ENCODE measurements at regions not wholly inside any gene's neighbourhood (a gene's known extent, or its start where the extent isn't known, plus 50 kb on each side); places are given as distances from the start of the nearest gene placed in this dataset.

DNA sequence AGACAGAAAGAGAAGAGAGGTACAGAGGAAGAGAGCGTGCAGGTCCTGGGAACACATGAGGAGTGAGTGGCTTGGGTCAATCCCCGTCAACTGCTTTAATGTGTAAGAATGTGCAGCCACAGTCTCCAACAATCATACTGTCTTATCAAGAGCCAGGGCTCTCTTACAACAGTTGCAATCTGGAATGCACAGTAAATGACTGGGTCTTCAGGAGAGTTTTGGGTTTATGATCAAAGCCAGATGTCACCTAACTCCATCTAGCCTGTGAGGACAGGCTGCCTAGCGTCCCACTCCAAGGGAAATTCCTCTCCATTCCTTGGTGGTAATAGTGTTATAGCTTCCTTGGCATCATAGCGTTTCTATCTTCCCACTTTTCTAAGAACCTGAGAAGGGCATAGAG, 75.0 kb upstream of the TRIO start:
- Histone ChIP-seq H3K79me2 (ENCODE audit: insufficient read depth, low read length) (no peaks in the 10 kb centered on the region), H3K36me3 (ENCODE audit: insufficient read depth, low read length) (no peaks in the 10 kb centered on the region), H3K4me2 (ENCODE audit: low read length) (no peak overlapping the region), H3F3A (ENCODE audit: insufficient read depth, low read length) (no peaks in the 10 kb centered on the region), H4K20me1 (ENCODE audit: insufficient read depth, low read length) (no peaks in the 10 kb centered on the region), H3K9ac (ENCODE audit: low read length) (no peak overlapping the region), H2AFZ (ENCODE audit: low read length) (no peak overlapping the region), H3K9me3 (ENCODE audit: low read length) (no peaks in the 10 kb centered on the region), H3K27me3 (ENCODE audit: insufficient read depth, low read length) (no peaks in the 10 kb centered on the region), H3K9me2 (ENCODE audit: low read depth, low read length) (no peaks in the 10 kb centered on the region), H3K4me1 (ENCODE audit: insufficient read depth, low read length, severe bottlenecking) (no peaks in the 10 kb centered on the region), H3K4me3 (ENCODE audit: low read depth, low read length, poor library complexity, severe bottlenecking) (no peak overlapping the region), H3K27ac (ENCODE audit: low read depth, low read length, poor library complexity, severe bottlenecking) (no peak overlapping the region)
- TF ChIP-seq, protein P1, sequence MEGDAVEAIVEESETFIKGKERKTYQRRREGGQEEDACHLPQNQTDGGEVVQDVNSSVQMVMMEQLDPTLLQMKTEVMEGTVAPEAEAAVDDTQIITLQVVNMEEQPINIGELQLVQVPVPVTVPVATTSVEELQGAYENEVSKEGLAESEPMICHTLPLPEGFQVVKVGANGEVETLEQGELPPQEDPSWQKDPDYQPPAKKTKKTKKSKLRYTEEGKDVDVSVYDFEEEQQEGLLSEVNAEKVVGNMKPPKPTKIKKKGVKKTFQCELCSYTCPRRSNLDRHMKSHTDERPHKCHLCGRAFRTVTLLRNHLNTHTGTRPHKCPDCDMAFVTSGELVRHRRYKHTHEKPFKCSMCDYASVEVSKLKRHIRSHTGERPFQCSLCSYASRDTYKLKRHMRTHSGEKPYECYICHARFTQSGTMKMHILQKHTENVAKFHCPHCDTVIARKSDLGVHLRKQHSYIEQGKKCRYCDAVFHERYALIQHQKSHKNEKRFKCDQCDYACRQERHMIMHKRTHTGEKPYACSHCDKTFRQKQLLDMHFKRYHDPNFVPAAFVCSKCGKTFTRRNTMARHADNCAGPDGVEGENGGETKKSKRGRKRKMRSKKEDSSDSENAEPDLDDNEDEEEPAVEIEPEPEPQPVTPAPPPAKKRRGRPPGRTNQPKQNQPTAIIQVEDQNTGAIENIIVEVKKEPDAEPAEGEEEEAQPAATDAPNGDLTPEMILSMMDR (IDR thresholded peaks at IDR 0.05; ENCODE audit: low read length) = no peak
- TF ChIP-seq EZH2 (IDR thresholded peaks at IDR 0.05; ENCODE audit: borderline replicate concordance, low read length) = no peak

DNA sequence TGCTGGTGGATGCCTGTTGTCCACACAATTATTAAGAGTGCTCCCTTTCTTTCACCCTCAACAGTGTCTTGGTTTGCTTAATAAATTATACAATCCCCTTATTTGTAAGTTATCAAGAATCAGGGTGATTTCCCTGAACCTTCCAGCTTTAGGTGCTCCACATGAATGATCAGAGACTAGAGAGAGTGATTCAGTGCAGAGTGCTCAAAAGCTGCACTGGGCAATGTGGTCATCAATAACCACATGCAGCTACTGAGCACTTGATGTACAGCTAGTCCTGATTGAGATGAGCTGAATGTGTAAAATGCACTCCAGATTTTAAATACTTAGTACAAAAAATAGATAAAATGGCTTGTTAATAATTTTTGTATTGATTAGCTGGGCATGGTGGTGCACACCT, 76.8 kb upstream of the TRIO start:
- H2AFZ ChIP-seq (ENCODE audit: low read length) = no peak overlapping the region
- no peak overlapping the region for H3K4me2 ChIP-seq (ENCODE audit: low read length)
- no peaks in the 10 kb centered on the region for H3K36me3 ChIP-seq (ENCODE audit: insufficient read depth, low read length)
- no peaks in the 10 kb centered on the region for H3K4me1 ChIP-seq (ENCODE audit: insufficient read depth, low read length, severe bottlenecking)
- no peaks in the 10 kb centered on the region for H3K79me2 ChIP-seq (ENCODE audit: insufficient read depth, low read length)
- no peaks in the 10 kb centered on the region for H4K20me1 ChIP-seq (ENCODE audit: insufficient read depth, low read length)
- H3K9ac ChIP-seq (ENCODE audit: low read length) = no peak overlapping the region
- no peaks in the 10 kb centered on the region for H3F3A ChIP-seq (ENCODE audit: insufficient read depth, low read length)
- TF ChIP-seq EZH2 (IDR thresholded peaks at IDR 0.05; ENCODE audit: borderline replicate concordance, low read length) = no peak
- no peak overlapping the region for H3K27ac ChIP-seq (ENCODE audit: low read depth, low read length, poor library complexity, severe bottlenecking)
- H3K9me2 ChIP-seq (ENCODE audit: low read depth, low read length) = no peaks in the 10 kb centered on the region
- no peak overlapping the region for H3K4me3 ChIP-seq (ENCODE audit: low read depth, low read length, poor library complexity, severe bottlenecking)
- H3K9me3 ChIP-seq (ENCODE audit: low read length) = no peaks in the 10 kb centered on the region
- H3K27me3 ChIP-seq (ENCODE audit: insufficient read depth, low read length) = no peaks in the 10 kb centered on the region

DNA sequence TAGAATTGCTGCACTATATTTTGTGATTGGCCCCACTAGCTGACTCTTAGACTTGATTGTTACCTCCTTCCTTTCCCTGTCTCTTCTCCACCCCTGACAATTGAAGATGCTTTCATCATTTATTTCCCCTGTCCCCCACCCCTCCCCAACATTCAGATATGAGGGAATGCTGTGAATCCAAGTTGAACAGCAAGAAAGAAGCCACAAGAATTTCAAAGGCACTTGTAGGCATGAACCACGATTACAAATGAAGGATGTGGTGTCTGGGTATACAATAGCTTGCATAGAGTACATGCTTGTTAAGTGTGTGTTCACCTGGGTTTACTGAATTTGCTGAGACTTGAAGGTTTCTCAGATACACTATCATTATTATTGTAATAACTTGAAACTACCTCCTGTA, 78.3 kb upstream of the TRIO start:
- no peak overlapping the region for H2AFZ ChIP-seq (ENCODE audit: low read length)
- no peaks in the 10 kb centered on the region for H4K20me1 ChIP-seq (ENCODE audit: insufficient read depth, low read length)
- H3K9ac ChIP-seq (ENCODE audit: low read length) = no peak overlapping the region
- H3K27me3 ChIP-seq (ENCODE audit: insufficient read depth, low read length) = no peaks in the 10 kb centered on the region
- no peak overlapping the region for H3K4me2 ChIP-seq (ENCODE audit: low read length)
- no peak for TF ChIP-seq EZH2 (IDR thresholded peaks at IDR 0.05; ENCODE audit: borderline replicate concordance, low read length)
- TF ChIP-seq, protein P1 (IDR thresholded peaks at IDR 0.05; ENCODE audit: low read length) = no peak
- H3F3A ChIP-seq (ENCODE audit: insufficient read depth, low read length) = no peaks in the 10 kb centered on the region
- H3K36me3 ChIP-seq (ENCODE audit: insufficient read depth, low read length) = no peaks in the 10 kb centered on the region
- H3K27ac ChIP-seq (ENCODE audit: low read depth, low read length, poor library complexity, severe bottlenecking) = no peak overlapping the region
- H3K4me1 ChIP-seq (ENCODE audit: insufficient read depth, low read length, severe bottlenecking) = no peaks in the 10 kb centered on the region
- no peak overlapping the region for H3K4me3 ChIP-seq (ENCODE audit: low read depth, low read length, poor library complexity, severe bottlenecking)
- no peaks in the 10 kb centered on the region for H3K79me2 ChIP-seq (ENCODE audit: insufficient read depth, low read length)
- H3K9me3 ChIP-seq (ENCODE audit: low read length) = no peaks in the 10 kb centered on the region
- H3K9me2 ChIP-seq (ENCODE audit: low read depth, low read length) = no peaks in the 10 kb centered on the region

DNA sequence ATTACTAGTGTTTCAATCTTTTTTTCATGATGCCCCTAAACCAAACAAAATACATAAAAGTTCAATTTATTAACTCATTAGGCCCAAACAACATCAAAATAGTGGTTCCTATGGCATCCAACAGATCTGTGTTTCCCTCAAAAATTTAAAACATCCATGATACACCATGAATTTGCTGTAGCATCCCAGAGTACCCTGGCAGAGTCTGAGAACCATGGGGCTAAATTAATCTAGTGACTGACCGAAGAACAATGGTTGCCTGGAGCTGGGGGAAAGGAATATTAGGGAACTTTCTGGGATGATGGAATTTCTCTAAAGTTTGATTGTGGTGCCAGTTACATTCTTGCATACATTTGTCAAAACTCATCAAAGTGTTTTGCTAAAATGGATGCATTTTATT, 79.5 kb upstream of the TRIO start:
- Histone ChIP-seq H3K79me2 (ENCODE audit: insufficient read depth, low read length) (no peaks in the 10 kb centered on the region), H3K4me1 (ENCODE audit: insufficient read depth, low read length, severe bottlenecking) (no peaks in the 10 kb centered on the region), H3K9me3 (ENCODE audit: low read length) (no peaks in the 10 kb centered on the region), H2AFZ (ENCODE audit: low read length) (no peak overlapping the region), H3K4me3 (ENCODE audit: low read depth, low read length, poor library complexity, severe bottlenecking) (no peak overlapping the region), H3F3A (ENCODE audit: insufficient read depth, low read length) (no peaks in the 10 kb centered on the region), H3K36me3 (ENCODE audit: insufficient read depth, low read length) (no peaks in the 10 kb centered on the region), H3K27me3 (ENCODE audit: insufficient read depth, low read length) (no peaks in the 10 kb centered on the region), H4K20me1 (ENCODE audit: insufficient read depth, low read length) (no peaks in the 10 kb centered on the region), H3K27ac (ENCODE audit: low read depth, low read length, poor library complexity, severe bottlenecking) (no peak overlapping the region), H3K9ac (ENCODE audit: low read length) (no peak overlapping the region), H3K4me2 (ENCODE audit: low read length) (no peak overlapping the region), H3K9me2 (ENCODE audit: low read depth, low read length) (no peaks in the 10 kb centered on the region)
- TF ChIP-seq EZH2 (IDR thresholded peaks at IDR 0.05; ENCODE audit: borderline replicate concordance, low read length) = no peak
- TF ChIP-seq, protein P1 (IDR thresholded peaks at IDR 0.05; ENCODE audit: low read length) = no peak
